BLaER1 treated with 17β-estradiol and CSF1 and Interleukin-3, amounts not matched to agents 10 nM and 100 nM (cell line): ENCODE measurements at regions not wholly inside any gene's neighbourhood (a gene's known extent, or its start where the extent isn't known, plus 50 kb on each side); places are given as distances from the start of the nearest gene placed in this dataset.

Source experiments
- H3K27ac ChIP-seq, 11 experiments: shearing (Covaris generic); formaldehyde crosslinking; 2 replicates each; pipeline ENCODE4 v1.8.1; 2022
- H3K27me3 ChIP-seq, 11 experiments: shearing (Covaris generic); formaldehyde crosslinking; 2 replicates each; pipeline ENCODE4 v1.8.1; 2022
- H3K36me3 ChIP-seq, 11 experiments: shearing (Covaris generic); formaldehyde crosslinking; 2 replicates each; pipeline ENCODE4 v1.8.1; 2022
- H3K4me1 ChIP-seq, 10 experiments: shearing (Covaris generic); formaldehyde crosslinking; 2 replicates each; pipeline ENCODE4 v1.8.1; 2022
- H3K4me2 ChIP-seq, 11 experiments: shearing (Covaris generic); formaldehyde crosslinking; 2 replicates each; pipeline ENCODE4 v1.8.1; 2022
- H3K4me3 ChIP-seq, 10 experiments: shearing (Covaris generic); formaldehyde crosslinking; 2 replicates each; pipeline ENCODE4 v1.8.1; 2022
- H3K9ac ChIP-seq, 11 experiments: shearing (Covaris generic); formaldehyde crosslinking; 2 replicates each; pipeline ENCODE4 v1.8.1; 2022
- H3K9me3 ChIP-seq, 11 experiments: shearing (Covaris generic); formaldehyde crosslinking; replicated peaks in 1 of 11; 2 replicates each; pipeline ENCODE4 v1.8.1; 2022
- H4K20me1 ChIP-seq, 11 experiments: shearing (Covaris generic); formaldehyde crosslinking; 2 replicates each; pipeline ENCODE4 v1.8.1; 2022
- Cebpa-rat ChIP-seq, 11 experiments: shearing (Covaris generic); IDR thresholded peaks; 2 replicates each; pipeline ENCODE4 v1.8.1; 2022

DNA sequence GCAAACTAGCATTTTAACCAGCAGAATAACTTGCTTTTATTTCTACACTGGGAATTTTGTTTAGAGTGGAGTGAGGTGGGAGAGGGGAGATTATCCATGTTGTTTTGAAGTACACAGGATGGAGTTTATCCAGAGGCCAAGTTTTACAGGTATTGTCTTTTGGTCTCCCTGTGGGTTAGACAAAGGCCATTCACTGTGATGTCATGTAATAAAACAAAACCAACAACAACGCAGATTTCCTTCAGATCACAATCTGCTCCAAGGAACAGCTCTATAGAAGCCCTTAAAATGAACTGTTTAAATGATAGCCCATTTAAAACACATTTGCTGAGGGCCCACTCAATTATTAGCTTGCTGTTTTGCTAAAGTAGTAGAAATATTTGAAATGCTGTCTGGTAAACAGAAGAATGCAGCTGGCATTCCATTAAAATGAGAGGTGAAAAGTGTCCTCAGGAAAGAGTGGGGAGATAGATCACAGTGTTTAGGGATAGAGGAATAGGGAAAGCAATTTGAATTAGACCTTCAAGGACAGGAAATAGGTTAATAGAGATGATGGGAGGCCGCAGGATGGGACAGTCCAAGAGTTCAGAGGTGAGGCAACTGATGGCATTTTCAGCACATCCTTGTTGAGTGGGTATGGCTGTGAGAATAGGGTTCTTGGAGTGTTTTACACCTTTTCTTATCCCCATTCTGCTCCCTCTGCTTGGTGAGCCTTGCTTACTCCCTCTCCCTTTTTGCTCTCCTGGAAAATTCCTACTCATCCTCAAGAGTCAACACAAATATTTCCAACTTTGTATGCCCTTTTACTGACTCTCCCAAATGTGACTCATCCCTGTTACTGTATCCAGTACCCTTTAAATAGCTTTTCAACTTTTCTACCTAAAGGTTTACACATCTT, 140.1 kb upstream of the NR3C1 start:
- no peak overlapping the region for H3K27ac ChIP-seq
- H3K27me3 ChIP-seq, result no peaks in the 10 kb centered on the region
- H4K20me1 ChIP-seq, result no peaks in the 10 kb centered on the region
- H3K4me2 ChIP-seq, result no peak overlapping the region
- no peak for TF ChIP-seq Cebpa-rat (IDR thresholded peaks at IDR 0.05)
- H3K36me3 ChIP-seq, result 0 out of 22 replicates have a peak, but pooled peaks cover 0 to 3% (median 0%) of the 10 kb centered on the region in 11 experiments
- H3K9me3 ChIP-seq, result peaks cover 16 to 33% (median 22%) of the 10 kb centered on the region in 11 experiments
- H3K9ac ChIP-seq, result no peak overlapping the region
- H3K4me3 ChIP-seq, result no peak overlapping the region
- H3K4me1 ChIP-seq, result no peaks in the 10 kb centered on the region

DNA sequence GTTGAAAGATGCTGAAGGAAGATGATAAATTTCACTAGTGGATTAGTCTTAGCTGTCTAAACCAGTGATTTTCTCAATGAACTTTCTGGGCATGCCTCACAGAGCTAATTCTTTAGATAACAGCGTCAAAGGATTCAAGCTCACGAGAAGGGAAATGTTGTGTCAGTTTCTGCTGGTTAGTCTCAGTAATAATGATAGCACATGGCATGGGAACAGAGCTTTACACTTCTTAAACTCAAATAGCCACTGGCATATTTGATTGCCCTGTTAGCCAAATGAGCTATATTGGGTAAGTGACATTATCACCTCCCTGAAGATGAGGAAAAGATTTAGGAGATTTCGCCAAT, 139.3 kb upstream of the NR3C1 start:
- H3K27me3 ChIP-seq, result no peaks in the 10 kb centered on the region
- H3K9ac ChIP-seq, result no peak overlapping the region
- H3K4me1 ChIP-seq, result no peaks in the 10 kb centered on the region
- no peaks in the 10 kb centered on the region for H4K20me1 ChIP-seq
- H3K4me2 ChIP-seq, result no peak overlapping the region
- 0 out of 22 replicates have a peak, but pooled peaks cover 0 to 3% (median 0%) of the 10 kb centered on the region in 11 experiments for H3K36me3 ChIP-seq
- no peak for TF ChIP-seq Cebpa-rat (IDR thresholded peaks at IDR 0.05)
- H3K9me3 ChIP-seq, result peaks cover 16 to 36% (median 25%) of the 10 kb centered on the region in 11 experiments
- no peak overlapping the region for H3K4me3 ChIP-seq
- no peak overlapping the region for H3K27ac ChIP-seq

DNA sequence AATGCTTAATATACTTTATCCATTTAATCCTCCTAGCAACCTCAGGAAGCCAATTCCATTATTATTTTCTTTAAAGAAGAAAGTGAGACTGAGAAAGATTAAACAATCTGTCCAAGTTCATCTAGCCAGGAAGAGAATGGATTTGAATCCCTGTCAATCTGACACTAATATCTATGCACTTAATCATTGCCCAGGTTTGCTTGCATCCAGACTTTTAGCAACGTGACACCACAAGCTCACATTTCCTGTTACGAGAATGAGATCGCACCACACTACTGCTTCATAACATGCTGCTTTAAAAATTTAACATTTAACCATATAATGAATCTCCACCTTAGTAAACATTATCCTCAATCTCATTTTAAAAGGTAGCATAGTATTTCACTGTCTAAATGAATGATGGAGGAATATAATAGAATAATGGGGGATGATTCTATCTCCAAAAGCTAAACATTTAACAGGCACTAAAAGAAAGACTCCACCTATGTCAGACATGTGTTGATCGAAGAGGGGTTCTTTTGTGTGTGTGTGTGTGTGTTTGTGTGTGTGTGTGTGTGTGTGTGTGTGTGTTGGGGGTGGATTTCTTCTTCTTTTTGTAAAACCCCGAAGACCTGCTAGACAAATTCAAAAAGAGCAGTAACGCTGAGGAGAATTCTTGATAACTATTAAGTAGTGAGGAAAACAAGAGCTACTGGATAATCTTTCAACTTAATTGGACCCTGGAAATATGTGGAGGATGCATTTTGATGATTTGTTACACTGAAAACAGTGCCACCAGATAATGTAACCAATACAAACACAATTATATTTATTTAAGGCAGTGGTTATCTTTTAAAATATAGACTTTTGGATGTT, 138.7 kb upstream of the NR3C1 start:
- Histone ChIP-seq H3K4me3 (no peak overlapping the region), H3K27ac (no peak overlapping the region), H3K9ac (no peak overlapping the region), H4K20me1 (no peaks in the 10 kb centered on the region), H3K36me3 (0 out of 22 replicates have a peak, but pooled peaks cover 0 to 3% (median 0%) of the 10 kb centered on the region in 11 experiments), H3K4me1 (no peaks in the 10 kb centered on the region), H3K9me3 (peaks cover 14 to 30% (median 22%) of the 10 kb centered on the region in 11 experiments), H3K4me2 (no peak overlapping the region), H3K27me3 (no peaks in the 10 kb centered on the region)
- TF ChIP-seq Cebpa-rat (IDR thresholded peaks at IDR 0.05), result no peak

DNA sequence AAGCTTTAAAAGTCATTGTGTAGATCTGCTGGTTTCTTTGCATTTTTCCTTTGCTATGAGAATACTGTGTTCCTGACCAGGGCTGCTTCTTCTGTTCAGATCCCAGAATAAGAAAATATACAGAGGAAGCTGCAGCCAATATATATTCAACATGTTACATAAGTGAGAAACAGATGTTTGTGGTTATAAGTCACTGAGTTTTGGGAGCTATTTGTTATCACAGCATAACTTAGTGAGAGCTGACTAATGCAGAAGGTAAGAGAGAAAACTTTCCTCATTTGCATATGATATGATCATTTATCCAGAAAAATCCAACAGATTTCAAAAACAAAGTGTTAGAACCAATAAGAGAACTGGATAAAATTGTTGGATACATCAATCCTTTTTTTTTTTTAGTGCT, 136.3 kb upstream of the NR3C1 start:
- no peaks in the 10 kb centered on the region for H3K4me1 ChIP-seq
- H3K36me3 ChIP-seq, result 0 out of 22 replicates have a peak, but pooled peaks cover 0 to 3% (median 0%) of the 10 kb centered on the region in 11 experiments
- H3K27me3 ChIP-seq, result no peaks in the 10 kb centered on the region
- no peak overlapping the region for H3K27ac ChIP-seq
- H3K9me3 ChIP-seq, result peaks cover 12 to 19% (median 16%) of the 10 kb centered on the region in 11 experiments
- no peak overlapping the region for H3K4me3 ChIP-seq
- no peak overlapping the region for H3K4me2 ChIP-seq
- no peaks in the 10 kb centered on the region for H4K20me1 ChIP-seq
- TF ChIP-seq Cebpa-rat (IDR thresholded peaks at IDR 0.05), result no peak
- no peak overlapping the region for H3K9ac ChIP-seq

DNA sequence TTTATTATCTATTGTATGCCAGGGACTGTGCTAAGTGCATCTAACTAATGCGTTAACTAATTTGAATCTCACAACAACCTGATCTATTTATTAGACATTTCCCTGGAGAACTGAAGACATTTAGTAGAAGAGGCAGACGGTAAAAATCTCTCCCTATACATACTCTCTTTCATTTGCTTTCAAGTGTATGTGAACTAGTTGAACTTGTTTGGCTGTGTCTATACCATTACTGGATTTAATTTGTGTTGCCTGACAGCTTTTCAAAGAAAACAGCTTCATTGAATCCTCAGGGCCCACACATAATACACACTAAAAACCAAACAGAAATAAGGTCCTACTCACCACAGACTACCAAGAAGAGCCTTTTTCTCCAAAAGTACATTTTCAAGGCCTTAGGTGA, 133.6 kb upstream of the NR3C1 start:
- Histone ChIP-seq H3K4me2 (no peak overlapping the region), H3K36me3 (0 out of 22 replicates have a peak, but pooled peaks cover 0 to 3% (median 0%) of the 10 kb centered on the region in 11 experiments), H3K4me3 (no peak overlapping the region), H4K20me1 (no peaks in the 10 kb centered on the region), H3K9ac (no peak overlapping the region), H3K4me1 (no peaks in the 10 kb centered on the region), H3K27me3 (no peaks in the 10 kb centered on the region), H3K27ac (no peak overlapping the region), H3K9me3 (peaks cover 12 to 19% (median 16%) of the 10 kb centered on the region in 11 experiments)
- TF ChIP-seq Cebpa-rat (IDR thresholded peaks at IDR 0.05), result no peak

DNA sequence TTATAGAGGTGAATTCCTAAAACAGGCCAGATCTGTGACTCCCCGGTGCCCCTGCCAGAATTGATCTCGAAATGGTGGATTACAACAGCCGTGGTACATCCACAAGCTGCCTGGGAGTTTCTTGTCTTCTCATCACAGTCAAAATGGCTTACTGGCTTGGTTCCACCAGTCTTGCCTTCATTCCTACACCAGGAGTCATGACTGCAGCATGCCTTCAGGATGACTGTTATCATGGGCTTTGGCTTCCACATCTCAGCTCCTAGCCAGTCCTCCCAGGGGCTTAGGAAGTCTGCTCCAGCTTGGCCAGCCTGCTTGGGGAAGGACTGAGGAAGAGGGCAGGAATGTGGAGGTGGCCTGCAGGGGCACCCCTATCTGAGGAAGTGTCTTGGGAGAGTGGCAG, 132.9 kb upstream of the NR3C1 start:
- no peak overlapping the region for H3K4me2 ChIP-seq

DNA sequence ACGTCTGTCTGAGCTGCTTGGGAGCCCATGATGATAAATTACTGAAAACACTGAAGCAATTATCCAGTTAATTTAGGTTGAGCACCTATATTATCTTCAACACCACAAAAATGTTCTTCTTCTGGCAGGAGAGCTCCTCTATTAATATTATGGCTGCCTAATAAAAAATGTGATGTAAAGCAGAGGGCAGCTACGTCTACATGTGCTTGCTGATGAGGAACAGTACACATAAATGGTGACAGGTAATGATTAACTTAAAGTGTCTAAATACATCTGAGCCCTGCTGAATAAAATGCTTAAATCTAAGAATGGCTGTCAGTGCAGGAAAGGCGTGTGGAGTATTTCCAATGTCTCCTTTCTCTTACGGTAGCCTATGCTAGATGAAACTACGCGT, 131.3 kb upstream of the NR3C1 start:
- peaks cover 11 to 28% (median 16%) of the 10 kb centered on the region in 11 experiments for H3K9me3 ChIP-seq
- H3K27ac ChIP-seq, result no peak overlapping the region
- no peaks in the 10 kb centered on the region for H3K27me3 ChIP-seq
- no peak overlapping the region for H3K9ac ChIP-seq
- no peaks in the 10 kb centered on the region for H3K4me1 ChIP-seq
- no peak overlapping the region for H3K4me2 ChIP-seq
- TF ChIP-seq Cebpa-rat (IDR thresholded peaks at IDR 0.05), result no peak
- no peaks in the 10 kb centered on the region for H4K20me1 ChIP-seq
- 0 out of 22 replicates have a peak, but pooled peaks cover 0 to 3% (median 0%) of the 10 kb centered on the region in 11 experiments for H3K36me3 ChIP-seq
- no peak overlapping the region for H3K4me3 ChIP-seq

More for the DNA sequence above, 132.9 kb upstream of the NR3C1 start:
- Histone ChIP-seq H3K4me1 (no peaks in the 10 kb centered on the region), H3K9me3 (peaks cover 13 to 23% (median 16%) of the 10 kb centered on the region in 11 experiments), H4K20me1 (no peaks in the 10 kb centered on the region), H3K27ac (no peak overlapping the region), H3K36me3 (0 out of 22 replicates have a peak, but pooled peaks cover 0 to 3% (median 0%) of the 10 kb centered on the region in 11 experiments), H3K4me3 (no peak overlapping the region), H3K27me3 (no peaks in the 10 kb centered on the region), H3K9ac (no peak overlapping the region)
- no peak for TF ChIP-seq Cebpa-rat (IDR thresholded peaks at IDR 0.05)

DNA sequence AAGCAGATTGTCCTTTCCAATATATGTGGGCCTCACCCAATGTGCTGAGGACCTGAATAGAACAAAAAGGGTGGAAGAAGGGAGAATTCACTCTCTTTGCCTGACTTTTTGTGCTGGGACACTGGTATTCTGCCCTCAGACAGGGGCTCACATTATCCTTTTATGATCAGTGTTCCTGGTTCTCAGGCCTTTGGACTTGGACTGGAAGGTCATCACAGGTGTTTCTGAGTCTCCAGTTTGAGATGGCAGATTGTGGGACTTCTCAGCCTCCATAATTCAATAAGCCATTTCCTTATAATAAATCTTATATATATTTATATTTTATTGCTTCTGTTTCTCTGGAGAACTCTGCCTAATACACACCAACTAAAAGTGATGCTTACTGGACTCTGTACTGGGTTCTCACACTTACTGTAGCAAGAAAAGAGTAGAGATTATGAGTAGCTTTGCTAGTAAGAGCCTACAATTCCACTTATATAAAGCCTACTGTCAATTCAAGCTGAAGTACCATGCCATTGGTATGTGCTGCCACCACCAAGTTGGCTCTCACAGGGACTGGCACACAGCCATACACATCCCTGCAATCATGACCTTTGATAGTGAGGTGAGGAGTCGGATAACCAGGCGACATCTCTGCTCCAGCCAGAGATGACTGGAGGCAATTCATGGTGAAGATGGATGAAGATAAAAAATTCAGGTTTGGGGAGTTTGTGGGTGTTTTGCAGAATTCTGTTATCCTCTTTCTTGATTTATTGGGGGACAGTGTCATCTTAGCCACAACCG, 130.7 kb upstream of the NR3C1 start:
- Histone ChIP-seq H3K4me2 (no peak overlapping the region), H3K9me3 (peaks cover 5 to 22% (median 10%) of the 10 kb centered on the region in 11 experiments), H3K27ac (no peak overlapping the region), H3K36me3 (no peaks in the 10 kb centered on the region), H3K27me3 (no peaks in the 10 kb centered on the region), H3K4me1 (no peaks in the 10 kb centered on the region), H3K4me3 (no peak overlapping the region), H3K9ac (no peak overlapping the region), H4K20me1 (no peaks in the 10 kb centered on the region)
- TF ChIP-seq Cebpa-rat (IDR thresholded peaks at IDR 0.05), result no peak
